ENCODE measurements at regions not wholly inside any gene's neighbourhood (a gene's known extent, or its start where the extent isn't known, plus 50 kb on each side); places are given as distances from the start of the nearest gene placed in this dataset.
"Not testable (repeated sequence)": the region's sequence is repeated elsewhere in the genome, so short reads cannot be mapped to it uniquely, and the experiment has no call there.

GRCh38 chr7:16249204-16249603, 172.1 kb downstream of the CRPPA start:
- H3K36me3 ChIP-seq (ENCODE audit: insufficient read depth, low read length, poor library complexity, severe bottlenecking); H3K27ac ChIP-seq (ENCODE audit: low read depth, low read length, poor library complexity, severe bottlenecking); CTCF ChIA-PET; intact Hi-C loops (cut with micrococcal nuclease; ENCODE audit: unreplicated experiment); POLR2A ChIA-PET (ENCODE audit: low non-redundant PET); H3K4me3 ChIP-seq (ENCODE audit: low read depth, low read length, poor library complexity, severe bottlenecking); BruUV-seq (replicated peaks); H3K9me3 ChIP-seq (ENCODE audit: low read depth, low read length, poor library complexity, severe bottlenecking); H3K27me3 ChIP-seq (replicated peaks; ENCODE audit: insufficient read depth, low read depth, low read length, poor library complexity); H3K4me1 ChIP-seq (ENCODE audit: insufficient read depth, low read length, poor library complexity, severe bottlenecking); DNase-seq (ENCODE audit: low spot score): not testable (repeated sequence)

GRCh38 chr7:16248556-16248955, 172.8 kb downstream of the CRPPA start:
- H3K27me3 ChIP-seq (replicated peaks; ENCODE audit: insufficient read depth, low read depth, low read length, poor library complexity); DNase-seq (ENCODE audit: low spot score); POLR2A ChIA-PET (ENCODE audit: low non-redundant PET); H3K4me1 ChIP-seq (ENCODE audit: insufficient read depth, low read length, poor library complexity, severe bottlenecking); H3K27ac ChIP-seq (ENCODE audit: low read depth, low read length, poor library complexity, severe bottlenecking); H3K4me3 ChIP-seq (ENCODE audit: low read depth, low read length, poor library complexity, severe bottlenecking); CTCF ChIA-PET; BruUV-seq (replicated peaks); H3K36me3 ChIP-seq (ENCODE audit: insufficient read depth, low read length, poor library complexity, severe bottlenecking); intact Hi-C loops (cut with micrococcal nuclease; ENCODE audit: unreplicated experiment); H3K9me3 ChIP-seq (ENCODE audit: low read depth, low read length, poor library complexity, severe bottlenecking): not testable (repeated sequence)

- Histone ChIP-seq H3K27ac (ENCODE audit: low read depth, low read length, poor library complexity, severe bottlenecking) (no peak overlapping the region), H3K27me3 (replicated peaks; ENCODE audit: insufficient read depth, low read depth, low read length, poor library complexity) (no peaks in the 10 kb centered on the region), H3K36me3 (ENCODE audit: insufficient read depth, low read length, poor library complexity, severe bottlenecking) (no peaks in the 10 kb centered on the region), H3K4me3 (ENCODE audit: low read depth, low read length, poor library complexity, severe bottlenecking) (no peak overlapping the region), H3K9me3 (ENCODE audit: low read depth, low read length, poor library complexity, severe bottlenecking) (no peaks in the 10 kb centered on the region), H3K4me1 (ENCODE audit: insufficient read depth, low read length, poor library complexity, severe bottlenecking) (no peaks in the 10 kb centered on the region)
- ChIA-PET POLR2A (ENCODE audit: low non-redundant PET) (no interaction called here), CTCF (no interaction called here)
- BruUV-seq (replicated peaks), result no TSS peak
- TF ChIP-seq CTCF (conservative IDR thresholded peaks at IDR 0.05; ENCODE audit: low read depth, low read length) (no peak), EZH2 (IDR thresholded peaks at IDR 0.05; ENCODE audit: borderline replicate concordance, low read depth, low read length, poor library complexity, severe bottlenecking) (no peak)
- intact Hi-C loops (cut with micrococcal nuclease; ENCODE audit: unreplicated experiment), result no loop called here
- no peak for DNase-seq (ENCODE audit: low spot score)
These were observed 176.9 kb downstream of the CRPPA start for GRCh38 chr7:16244469-16244868.

GRCh38 chr7:16242920-16243319, 178.4 kb downstream of the CRPPA start:
- Histone ChIP-seq H3K36me3 (ENCODE audit: insufficient read depth, low read length, poor library complexity, severe bottlenecking) (no peaks in the 10 kb centered on the region), H3K4me1 (ENCODE audit: insufficient read depth, low read length, poor library complexity, severe bottlenecking) (no peaks in the 10 kb centered on the region), H3K9me3 (ENCODE audit: low read depth, low read length, poor library complexity, severe bottlenecking) (no peaks in the 10 kb centered on the region), H3K27ac (ENCODE audit: low read depth, low read length, poor library complexity, severe bottlenecking) (no peak overlapping the region), H3K27me3 (replicated peaks; ENCODE audit: insufficient read depth, low read depth, low read length, poor library complexity) (no peaks in the 10 kb centered on the region), H3K4me3 (ENCODE audit: low read depth, low read length, poor library complexity, severe bottlenecking) (no peak overlapping the region)
- TF ChIP-seq CTCF (conservative IDR thresholded peaks at IDR 0.05; ENCODE audit: low read depth, low read length) (no peak), EZH2 (IDR thresholded peaks at IDR 0.05; ENCODE audit: borderline replicate concordance, low read depth, low read length, poor library complexity, severe bottlenecking) (no peak)
- ChIA-PET CTCF (no interaction called here), POLR2A (ENCODE audit: low non-redundant PET) (no interaction called here)
- no peak for DNase-seq (ENCODE audit: low spot score)
- BruUV-seq (replicated peaks), result no TSS peak
- intact Hi-C loops (cut with micrococcal nuclease; ENCODE audit: unreplicated experiment), result no loop called here

Data from A673 (cell line).